GM18505 (cell line): ENCODE measurements at regions not wholly inside any gene's neighbourhood (a gene's known extent, or its start where the extent isn't known, plus 50 kb on each side); places are given as distances from the start of the nearest gene placed in this dataset.

Source experiments
- ATAC-seq: cut with Tn5 transposase; IDR thresholded peaks from one replicate; pipeline ENCODE4 v1.9.1; 2021; ENCODE audit not compliant: unreplicated experiment
- POLR2A ChIP-seq: IDR thresholded peaks from 4 replicates; pipeline ENCODE4 v1.6.1; 2011; ENCODE audit warnings: borderline replicate concordance; ENCODE audit not compliant: insufficient read depth, insufficient read length; ENCODE audit errors: extremely low read depth

DNA sequence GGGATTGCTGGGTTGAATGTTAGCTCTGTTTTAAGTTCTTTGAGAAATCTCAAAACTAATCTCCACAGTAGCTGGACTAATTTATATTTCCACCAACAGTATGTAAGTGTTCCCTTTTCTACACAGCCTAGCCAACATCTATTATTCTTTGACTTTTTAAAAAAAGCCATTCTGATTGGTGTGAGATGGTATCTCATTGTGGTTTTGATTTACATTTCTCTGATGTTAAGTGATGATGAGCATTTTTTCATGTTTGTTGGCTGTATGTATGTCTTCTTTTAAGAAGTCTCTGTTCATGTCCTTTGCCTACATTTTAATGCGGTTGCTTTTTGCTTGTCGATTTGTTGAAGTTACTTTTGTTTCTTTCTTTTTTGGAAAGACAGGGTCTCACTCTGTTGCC, 301.1 kb upstream of the OR4E1 start:
- no peak for TF ChIP-seq POLR2A
- no peak for ATAC-seq

DNA sequence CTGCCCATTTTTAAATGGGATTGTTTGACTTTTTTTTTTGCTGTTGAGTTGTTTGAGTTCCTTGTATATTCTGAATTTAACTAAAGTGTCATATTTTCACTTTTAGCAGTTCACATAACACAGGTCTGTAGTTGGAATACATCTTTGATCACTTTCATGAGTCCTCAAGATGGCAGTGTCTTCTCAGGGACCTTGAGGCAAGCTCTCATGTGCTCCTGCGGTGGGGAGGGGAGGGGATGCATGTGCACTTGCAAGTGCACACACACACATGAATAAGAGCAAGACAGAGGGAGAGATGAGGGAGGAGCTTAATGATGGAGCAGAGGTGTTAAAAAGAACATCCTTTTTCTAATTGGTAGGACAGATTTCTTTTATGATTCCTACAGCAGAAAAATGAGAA, 291.4 kb upstream of the OR4E1 start:
- TF ChIP-seq POLR2A = no peak
- ATAC-seq = no peak

- TF ChIP-seq POLR2A = no peak
- no peak for ATAC-seq
Observed at GRCh38 chr14:21964180-21964579, 290.6 kb upstream of the OR4E1 start.

GRCh38 chr14:21960636-21961035, 287.0 kb upstream of the OR4E1 start:
- no peak for TF ChIP-seq POLR2A
- ATAC-seq = no peak

- ATAC-seq = no peak
Observed at GRCh38 chr14:21941885-21942284, 268.3 kb upstream of the OR4E1 start.

DNA sequence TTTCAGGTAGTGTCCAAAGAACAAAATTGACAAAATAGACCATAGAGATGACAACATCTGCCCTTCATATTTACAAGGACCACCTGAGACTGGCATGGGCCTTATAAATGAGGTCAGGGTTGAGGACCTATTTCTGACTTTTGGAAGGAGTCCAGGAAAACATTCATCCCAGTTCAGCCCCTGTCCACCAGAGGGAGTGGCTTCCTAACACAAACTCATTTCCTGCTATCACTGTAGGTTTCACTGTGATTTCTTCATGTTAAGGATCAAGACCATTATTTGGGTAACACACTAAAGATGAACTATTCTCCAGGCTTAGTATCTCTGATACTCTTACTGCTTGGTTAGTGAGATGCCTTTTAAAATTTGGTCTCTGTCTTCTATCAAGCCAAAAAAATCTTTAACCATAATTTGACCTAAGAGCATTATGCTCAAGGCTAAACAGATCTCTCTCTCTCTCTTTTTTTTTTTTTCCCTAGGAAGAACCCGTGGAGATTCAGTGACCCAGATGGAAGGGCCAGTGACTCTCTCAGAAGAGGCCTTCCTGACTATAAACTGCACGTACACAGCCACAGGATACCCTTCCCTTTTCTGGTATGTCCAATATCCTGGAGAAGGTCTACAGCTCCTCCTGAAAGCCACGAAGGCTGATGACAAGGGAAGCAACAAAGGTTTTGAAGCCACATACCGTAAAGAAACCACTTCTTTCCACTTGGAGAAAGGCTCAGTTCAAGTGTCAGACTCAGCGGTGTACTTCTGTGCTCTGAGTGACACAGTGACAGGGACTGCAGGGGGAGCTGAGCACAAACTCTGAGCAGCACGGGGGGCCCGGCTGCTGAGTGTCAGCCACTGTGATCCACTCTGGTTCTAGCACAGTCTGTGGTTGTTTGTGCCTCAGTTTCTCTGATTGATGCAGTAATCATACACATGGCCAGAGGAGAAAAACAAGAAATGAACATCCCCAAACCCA, 267.6 kb upstream of the OR4E1 start:
- no peak for ATAC-seq
- no peak for TF ChIP-seq POLR2A

More at GRCh38 chr14:21941885-21942284, 268.3 kb upstream of the OR4E1 start:
- TF ChIP-seq POLR2A = no peak

DNA sequence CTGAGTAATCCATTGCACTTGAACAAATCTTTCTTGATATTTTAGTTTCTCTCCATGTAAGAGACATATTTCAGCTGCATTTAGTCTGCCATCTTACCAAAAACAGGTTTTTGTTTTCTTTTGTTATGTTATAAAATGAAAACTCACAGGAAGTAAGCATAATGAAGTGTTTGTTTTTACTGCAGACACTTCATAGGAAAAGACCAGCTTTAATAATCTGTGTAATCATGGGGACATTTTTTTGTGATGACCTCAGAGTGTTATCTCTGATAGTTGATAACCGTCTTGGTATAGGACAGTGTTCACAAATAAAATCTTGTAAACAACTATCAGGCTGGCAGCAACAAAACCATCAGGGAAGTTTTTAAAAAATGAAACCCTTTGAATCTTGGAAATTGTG, 266.2 kb upstream of the OR4E1 start:
- no peak for TF ChIP-seq POLR2A
- no peak for ATAC-seq

DNA sequence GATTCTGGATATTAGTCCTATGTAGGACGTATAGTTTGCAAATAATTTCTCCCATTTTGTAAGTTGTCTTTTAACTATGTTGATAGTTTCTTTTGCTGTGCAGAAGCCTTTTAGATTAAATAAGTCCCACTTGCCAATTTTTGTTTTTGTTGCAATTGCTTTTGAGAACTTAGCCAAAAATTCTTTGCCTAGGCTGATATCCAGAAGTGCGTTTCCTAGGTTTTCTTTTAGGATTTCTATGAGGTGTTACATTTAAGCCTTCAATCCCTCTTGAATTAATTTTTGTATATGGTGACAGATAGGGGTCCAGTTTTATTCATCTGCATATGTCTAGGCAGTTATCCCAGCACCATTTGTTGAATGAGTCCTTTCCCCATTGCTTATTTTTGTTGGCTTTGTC, 264.4 kb upstream of the OR4E1 start:
- no peak for ATAC-seq
- TF ChIP-seq POLR2A = no peak

DNA sequence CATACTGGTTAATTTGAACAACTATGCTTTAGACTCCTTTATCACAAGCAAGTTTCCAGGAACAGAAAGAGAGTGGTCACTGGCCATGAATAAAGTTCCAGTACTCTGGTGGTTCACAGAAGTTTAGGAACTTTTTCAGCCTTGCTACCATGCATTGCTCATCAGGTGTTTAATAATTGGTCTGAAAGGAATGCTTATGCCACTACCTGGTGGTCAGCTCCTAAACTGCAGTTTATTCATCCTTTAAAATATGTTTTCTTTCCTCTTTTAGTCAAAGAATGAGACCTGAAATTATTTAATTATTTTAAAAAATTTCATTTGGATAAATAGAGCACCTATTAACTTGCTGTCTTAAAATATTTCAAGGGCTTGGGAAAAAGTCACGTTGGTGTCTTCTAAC, 260.1 kb upstream of the OR4E1 start:
- TF ChIP-seq POLR2A = no peak
- no peak for ATAC-seq

- no peak for TF ChIP-seq POLR2A
- peak; percentile 86 for ATAC-seq
Observed at GRCh38 chr14:21924479-21924878, 250.9 kb upstream of the OR4E1 start.

DNA sequence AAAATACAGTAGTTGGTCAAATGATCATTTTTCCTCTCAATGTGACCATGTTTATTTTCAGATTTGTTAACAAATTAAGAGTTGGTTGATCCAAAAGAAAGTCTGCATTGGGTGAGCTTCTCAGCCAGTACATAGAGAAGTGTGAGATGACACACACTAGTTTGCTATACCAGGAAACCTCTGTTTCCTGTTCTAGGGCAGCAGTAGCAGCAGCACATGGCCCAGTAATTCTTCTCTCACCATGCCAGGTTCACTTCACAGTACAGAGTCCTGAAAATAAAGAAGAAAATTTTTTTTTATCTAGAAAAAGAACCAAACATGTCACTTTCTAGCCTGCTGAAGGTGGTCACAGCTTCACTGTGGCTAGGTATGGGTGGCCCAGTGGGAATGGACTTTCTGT, 250.2 kb upstream of the OR4E1 start:
- ATAC-seq = peak; percentile 67
- no peak for TF ChIP-seq POLR2A

- TF ChIP-seq POLR2A = no peak
- no peak for ATAC-seq
Observed at GRCh38 chr14:21921453-21921852, 247.8 kb upstream of the OR4E1 start.

- ATAC-seq = no peak
Observed at GRCh38 chr14:21917699-21918436, 244.2 kb upstream of the OR4E1 start.

DNA sequence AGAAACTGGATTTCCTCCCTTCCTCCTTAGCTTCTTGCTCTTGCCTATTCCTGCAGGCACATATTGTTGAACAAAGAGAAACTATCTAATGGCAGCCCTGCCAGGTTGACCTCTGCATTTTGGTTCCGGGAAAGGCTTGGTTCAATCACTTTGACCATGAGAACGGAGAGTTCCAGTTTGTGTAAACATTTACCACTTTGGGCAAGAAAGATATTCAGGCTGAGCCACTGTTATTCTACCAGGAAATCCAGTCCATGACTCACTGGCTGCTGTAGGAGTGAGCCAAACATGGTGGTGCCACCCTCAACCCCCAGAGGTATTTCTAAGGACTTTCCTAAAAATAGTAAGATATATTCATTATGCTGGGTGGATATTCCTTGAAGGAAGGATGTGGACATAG, 242.2 kb upstream of the OR4E1 start:
- no peak for ATAC-seq
- no peak for TF ChIP-seq POLR2A

More at GRCh38 chr14:21917699-21918436, 244.2 kb upstream of the OR4E1 start:
- no peak for TF ChIP-seq POLR2A
